ENCODE measurements at regions not wholly inside any gene's neighbourhood (a gene's known extent, or its start where the extent isn't known, plus 50 kb on each side); places are given as distances from the start of the nearest gene placed in this dataset.
"Not testable (repeated sequence)": the region's sequence is repeated elsewhere in the genome, so short reads cannot be mapped to it uniquely, and the experiment has no call there.

DNA sequence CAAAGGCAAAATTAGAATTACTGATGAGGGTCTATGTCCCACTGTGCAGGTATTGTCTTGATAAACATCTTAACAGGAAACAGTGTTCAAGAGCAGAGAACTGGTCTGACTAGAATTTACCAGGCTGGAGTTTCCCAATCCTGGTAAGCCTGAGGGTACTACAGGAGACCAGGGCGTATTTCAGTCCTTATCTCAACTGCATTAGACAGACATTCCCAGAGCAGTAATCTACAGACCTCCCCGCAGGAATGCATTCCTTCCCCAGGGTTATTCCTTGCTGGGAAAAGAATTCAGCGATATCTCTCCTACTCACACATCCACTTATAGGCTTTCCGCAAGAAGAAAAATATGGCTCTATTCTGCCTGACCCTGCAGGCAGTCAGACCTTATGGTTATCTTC lies 276.0 kb upstream of the SUCLG2 start:
- DNase-seq: not testable (repeated sequence)

DNA sequence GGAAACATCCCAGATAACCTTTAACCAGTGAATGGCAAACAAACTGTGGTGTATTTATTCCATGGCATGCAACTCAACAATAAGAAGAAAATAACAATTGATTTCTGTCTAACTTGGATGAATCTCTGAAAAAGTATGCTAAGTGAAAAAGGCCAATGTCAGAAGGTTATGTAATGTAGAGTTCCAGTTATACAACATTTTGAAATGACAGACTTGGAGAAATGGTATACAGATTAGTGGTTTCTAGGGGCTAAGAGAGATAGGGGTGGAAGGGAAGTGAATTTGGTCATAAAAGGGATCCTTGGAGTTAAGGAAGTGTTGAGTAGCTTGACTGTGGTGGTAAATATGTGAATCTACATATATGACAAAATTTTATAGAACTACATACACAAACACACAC lies 269.4 kb upstream of the SUCLG2 start:
- no peak for DNase-seq

DNA sequence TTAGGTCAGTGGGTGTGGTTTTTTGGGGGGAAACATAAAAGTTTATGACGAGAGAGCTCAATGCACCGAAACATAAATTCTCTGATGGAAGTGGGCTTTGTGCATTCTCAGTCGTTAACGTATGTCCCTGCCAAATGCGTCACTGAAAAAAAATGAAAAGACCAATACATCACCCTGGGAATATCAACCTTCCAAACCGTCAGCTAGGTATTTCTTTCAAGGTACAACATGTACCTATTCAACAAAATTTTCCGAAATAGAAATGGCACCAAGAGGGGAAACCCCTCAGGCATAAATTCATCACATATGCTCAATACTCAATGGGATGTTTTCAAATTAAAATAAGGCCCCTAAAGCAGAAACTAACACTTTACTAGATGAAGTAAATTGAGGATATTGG lies 266.6 kb upstream of the SUCLG2 start:
- DNase-seq: no peak

DNA sequence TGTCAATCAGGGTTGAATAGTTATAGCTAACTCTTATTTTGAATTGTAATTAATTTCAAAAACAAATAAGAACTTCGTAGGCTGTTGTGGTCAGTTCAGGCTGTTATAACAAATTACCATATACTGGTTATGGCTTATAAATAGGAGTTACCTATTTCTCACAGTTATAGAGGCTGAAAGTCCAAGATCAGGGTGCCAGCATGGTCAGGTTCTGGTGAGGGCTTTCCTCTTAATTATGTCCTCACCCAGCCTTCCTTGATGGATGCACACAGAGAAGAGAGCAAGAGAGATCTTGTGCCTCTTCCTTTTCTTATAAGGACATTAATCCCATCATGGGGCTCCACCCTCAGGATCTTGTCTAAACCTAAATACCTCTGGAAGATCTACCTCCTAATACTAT lies 265.9 kb upstream of the SUCLG2 start:
- no peak for DNase-seq

DNA sequence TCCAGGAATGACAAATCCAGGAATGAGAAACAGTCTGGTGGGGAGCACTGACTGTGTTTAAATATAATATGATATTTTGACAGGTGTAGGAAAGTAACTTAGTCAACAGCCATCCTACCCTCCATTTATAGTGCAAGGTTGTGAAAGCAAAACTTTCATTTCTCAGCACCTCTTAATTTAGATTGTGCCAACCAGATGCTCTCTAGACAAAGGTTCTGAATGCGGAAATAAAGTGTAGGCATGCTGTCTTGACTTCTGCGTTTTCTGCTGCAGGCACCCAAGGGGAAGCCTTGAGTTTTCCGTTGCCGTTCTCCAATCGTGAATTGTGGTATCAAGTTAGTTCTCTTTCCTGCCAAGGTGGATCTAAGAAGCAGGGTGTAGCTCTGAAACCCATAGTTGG lies 261.9 kb upstream of the SUCLG2 start:
- no peak for DNase-seq

DNA sequence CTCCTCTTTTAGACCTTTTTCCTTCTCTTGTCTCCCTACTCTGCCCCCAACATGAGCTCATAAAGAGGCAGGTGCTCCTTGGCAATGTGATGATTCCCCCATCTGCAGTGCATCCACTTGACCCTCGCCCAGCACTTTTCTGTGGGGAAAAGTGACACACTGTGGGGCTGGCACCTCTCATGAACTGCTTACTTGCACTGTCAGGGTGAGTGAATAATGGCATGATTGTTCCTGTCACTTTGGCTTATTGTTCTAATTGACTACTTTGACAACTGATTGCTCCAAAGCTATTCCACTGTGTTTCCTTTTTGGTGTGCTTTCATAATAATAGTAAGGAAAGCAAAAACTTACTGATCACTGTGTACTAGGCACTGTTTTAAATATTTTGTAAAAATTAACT lies 253.3 kb upstream of the SUCLG2 start:
- no peak for DNase-seq

DNA sequence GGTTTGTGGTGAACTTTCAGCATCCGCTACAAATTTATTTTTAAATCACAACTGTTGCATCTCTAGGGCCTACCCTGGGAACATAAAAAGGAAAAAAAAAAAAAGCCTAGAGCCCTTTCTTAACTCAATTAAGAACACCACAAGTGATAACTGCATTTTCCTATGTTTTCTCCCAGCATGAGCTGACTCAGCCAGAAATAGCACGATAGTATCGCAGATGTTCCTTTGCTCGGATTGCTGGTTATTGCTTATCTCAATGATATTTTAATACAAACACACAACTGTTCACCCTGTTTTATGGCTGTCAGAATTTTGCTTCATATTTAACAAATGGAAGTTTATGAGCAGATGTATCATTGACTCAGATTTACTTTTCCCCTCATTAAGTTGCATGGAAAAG lies 251.8 kb upstream of the SUCLG2 start:
- DNase-seq: no peak

DNA sequence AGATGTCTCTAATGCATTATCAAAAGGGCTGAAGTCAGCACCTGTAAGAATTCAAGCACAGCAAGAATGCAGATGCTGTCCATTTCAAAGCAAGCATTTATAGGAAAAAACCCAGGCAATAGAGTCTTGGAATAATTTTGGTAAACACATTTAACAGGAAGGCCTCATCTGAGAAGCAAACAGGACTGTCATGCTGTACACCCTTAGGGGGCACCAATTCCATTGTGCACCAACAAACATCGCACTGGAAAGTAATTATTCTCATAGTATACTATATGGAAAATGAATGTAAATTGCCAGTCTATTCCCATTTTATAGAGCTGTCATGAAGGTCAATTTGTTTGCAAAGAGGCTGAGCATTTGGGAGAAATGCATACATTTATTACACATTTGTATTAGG lies 247.3 kb upstream of the SUCLG2 start:
- no peak for DNase-seq

DNA sequence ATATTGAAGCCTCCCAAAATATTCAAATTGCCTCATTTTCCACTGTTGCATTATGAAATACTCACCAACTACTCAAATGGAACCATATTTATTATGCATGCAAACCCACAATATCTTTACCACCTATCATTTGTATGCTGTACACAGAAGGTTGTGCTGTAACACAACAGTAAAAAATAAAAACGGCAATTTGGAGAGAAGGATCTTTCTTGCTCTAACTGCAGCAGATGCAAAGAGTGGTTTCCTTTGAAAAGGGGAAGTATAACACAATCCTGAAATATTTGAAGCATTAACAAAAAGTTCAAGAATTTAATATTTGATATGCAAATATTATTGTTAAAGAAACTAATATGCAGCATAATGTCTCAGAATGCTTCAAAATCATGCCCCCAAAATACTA lies 244.5 kb upstream of the SUCLG2 start:
- DNase-seq: no peak

DNA sequence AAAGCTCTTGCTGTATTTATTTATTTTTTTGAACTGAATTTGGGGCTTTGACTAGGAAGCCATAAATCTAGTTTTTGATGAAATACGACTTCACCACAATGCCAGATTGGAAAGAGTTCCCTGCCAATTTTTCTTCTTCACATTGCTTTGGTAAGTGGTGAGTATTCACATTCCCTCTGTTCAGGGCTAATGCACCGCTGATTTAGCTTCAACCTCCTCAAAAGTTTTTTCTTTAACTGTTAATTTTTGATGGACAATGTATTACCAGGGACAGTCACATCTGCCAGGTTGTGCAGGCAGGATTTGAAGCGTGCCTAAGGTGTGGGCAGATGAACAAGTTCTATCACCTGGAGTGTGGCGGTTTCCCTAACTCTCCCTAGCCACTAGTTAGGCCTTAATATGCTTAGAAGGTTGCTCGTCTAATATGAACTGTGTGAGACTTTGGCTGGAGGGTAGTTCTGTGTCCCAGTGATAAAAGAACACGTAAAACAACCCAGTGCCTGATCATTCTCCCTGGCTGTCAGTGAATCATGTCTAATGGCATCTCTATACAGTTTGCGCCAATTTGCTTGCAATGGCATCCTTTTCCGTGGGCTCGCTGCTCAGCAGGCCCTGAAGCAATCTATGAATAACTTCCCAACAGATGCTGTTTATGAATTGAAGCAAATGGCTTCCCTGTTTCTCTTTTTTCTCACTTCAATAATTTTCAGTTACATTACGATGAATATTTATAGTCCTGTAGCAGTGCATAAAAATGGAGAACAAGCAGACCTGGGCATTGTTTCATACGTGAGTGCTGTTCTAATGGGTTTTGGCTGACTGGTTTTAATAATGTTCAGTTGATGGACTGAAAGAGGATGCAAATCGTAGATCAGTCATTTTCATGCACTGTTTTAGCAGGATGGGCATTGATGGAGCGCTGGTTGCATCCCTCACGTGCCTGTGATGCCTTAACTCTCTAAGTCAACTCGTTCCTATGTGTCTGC lies 243.2 kb upstream of the SUCLG2 start:
- DNase-seq: no peak

DNA sequence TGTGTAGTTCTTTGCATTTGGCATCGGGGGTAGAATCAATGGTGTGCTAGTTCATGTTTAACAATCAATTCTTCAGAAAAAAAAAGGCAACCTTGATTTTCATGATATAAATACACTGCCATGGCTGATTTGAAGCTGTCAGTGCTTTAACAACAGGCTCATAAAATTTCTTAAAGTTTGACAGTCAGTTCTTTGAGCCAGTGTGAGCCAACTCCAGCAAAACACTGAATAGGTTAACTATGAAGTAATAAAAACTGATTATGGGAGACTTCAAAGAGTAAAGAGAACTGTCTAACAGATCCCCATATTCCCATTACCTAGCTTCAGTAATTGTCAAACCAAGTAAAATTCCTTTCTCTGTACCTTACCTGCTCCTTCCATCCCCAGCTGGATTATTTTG lies 241.7 kb upstream of the SUCLG2 start:
- DNase-seq: no peak

DNA sequence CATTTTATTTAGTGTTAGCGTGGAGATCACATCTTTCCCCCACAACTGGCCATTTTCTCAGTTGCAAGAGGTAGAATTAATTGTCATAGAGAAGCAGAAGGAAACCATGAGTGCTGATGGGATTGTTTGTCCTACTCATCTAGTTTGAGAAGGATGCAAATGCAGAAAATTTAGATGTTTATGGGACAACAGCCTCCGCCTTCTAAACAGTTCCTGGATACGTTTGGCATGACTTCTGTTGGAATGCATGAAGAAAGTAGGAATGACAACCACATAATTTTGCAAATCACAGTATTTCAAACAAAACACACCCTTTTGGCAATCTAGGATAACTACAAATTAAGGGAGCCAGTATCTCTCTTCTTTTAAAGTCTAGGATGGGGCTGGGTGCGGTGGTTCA lies 240.1 kb upstream of the SUCLG2 start:
- no peak for DNase-seq

DNA sequence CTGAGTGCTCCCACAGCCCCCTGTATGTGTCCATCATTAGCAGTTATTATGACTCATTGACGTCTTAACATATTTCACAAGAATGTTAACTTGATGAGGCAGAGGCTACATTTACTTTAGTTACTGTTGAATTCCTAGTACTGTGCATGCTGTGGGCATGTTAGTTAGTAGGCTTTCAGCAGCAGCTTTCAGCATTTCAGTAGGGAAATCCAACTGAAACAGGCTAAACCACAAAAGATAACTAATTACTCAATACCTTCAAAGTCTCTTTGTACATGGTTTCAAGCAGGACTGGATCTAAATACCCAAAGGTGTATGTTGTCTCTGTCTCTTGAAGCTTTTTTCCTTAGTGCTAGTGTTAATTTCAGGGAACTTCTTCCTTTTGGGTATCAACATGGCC lies 229.9 kb upstream of the SUCLG2 start:
- DNase-seq: no peak

DNA sequence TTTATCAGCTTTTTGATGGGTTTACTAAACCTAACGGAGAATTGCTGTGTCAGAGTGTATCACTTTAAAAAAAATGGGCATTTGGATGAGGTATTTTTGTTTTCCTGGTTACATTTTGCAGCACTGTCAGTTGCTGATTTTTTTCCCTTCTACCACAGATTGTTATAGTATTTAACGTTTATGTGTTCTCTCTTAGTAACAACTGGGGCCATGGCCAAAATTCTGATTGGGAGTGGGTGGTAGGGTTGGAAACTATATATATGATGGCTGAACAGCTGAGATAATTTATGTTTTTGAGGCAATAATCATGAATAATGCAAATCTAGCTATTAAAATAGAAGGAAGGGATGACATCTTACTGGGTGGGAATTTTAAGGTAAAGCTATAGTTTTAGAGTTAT lies 229.4 kb upstream of the SUCLG2 start:
- DNase-seq: no peak

DNA sequence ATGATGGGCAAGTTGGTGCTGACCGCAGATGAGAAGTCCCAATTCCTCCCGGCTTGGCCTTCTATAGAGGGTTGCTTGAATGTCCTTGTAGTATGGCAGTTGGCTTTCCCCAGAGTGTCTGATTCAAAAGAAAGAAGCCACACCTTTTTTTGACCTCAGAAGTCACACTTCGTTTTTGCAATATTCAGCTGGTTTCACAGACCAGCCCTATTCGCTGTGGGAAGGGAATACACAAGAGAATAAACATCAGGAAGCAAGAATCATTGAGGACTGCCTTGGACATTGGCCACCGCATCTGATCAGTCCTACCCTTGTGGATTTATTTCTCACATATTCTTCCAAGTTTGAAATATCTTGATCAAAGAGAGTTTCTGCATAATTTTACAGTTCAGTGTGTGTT lies 228.6 kb upstream of the SUCLG2 start:
- DNase-seq: no peak

DNA sequence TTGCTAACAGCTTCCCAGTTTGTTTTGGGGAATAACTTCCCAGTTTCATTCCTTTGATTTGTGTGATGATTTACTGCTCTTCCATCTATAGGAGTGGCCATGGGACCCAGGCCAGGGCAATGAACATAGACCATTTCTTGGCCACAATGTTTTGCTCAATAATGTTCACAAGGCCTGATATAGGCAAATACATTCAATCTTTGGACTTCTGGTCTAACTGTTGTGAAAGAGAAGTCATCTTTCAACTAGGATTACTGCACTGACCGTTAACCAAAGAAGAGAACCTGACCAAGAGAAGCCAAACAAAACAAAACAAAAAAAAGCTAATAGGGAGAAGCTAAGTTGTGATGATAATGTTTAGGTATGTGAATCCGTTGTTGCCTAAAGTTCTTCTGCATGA lies 221.8 kb upstream of the SUCLG2 start:
- no peak for DNase-seq

DNA sequence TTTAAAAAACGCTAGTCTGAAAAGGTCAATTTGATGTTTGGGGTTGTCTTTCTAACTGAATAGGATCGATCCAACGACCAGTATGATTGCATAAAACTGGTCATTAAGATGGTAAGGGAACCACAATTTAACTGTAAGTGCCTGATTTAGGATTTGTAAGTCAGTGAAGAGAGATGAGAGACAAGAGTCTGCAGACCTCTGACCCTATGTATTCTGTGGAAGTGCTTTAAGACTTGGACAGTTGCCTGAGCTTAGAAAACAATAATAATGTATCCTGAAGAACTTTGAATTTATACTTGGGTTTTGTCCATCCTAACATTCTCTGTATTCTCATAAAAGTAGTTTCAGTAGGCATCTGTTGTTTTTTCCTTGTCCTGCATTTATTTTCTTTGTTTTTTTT lies 221.4 kb upstream of the SUCLG2 start:
- no peak for DNase-seq

DNA sequence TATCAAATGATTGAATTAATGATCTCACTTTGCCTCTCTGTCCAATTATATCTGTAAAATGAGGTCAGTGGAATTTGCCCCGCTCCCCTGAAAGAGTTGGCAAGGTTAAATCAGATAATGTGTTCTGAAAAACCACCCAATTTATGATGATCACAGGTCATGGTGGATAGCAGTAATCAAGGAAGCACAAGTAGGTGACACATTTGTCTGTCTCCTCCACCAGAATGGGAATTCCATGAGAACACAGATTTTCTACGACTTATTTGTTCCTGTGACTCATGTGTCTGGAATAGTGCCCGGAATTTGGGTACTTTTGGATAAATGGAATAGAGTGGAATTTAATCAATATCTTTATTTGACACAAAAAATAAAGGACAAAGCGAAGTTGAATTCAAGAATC lies 220.9 kb upstream of the SUCLG2 start:
- DNase-seq: peak; percentile 33

DNA sequence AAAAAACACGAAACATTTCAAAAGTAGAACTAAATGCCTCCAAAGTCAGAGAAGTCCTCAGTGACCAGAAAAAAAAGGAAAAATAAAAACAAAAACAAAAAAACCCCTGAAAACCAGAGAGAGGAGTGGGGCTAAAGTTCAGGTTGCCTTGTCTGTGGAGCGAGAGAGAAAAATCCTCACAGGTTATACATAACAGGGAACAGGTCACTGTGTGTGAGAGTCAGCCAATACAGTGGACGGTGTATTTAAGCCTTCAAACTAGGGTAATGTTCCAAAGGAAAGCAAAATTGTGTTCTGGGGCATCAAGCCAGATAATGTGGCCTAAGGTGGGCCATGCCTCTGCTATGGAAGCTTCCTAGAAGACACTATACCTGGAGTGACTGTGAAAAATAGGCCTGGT lies 216.1 kb upstream of the SUCLG2 start:
- DNase-seq: no peak

DNA sequence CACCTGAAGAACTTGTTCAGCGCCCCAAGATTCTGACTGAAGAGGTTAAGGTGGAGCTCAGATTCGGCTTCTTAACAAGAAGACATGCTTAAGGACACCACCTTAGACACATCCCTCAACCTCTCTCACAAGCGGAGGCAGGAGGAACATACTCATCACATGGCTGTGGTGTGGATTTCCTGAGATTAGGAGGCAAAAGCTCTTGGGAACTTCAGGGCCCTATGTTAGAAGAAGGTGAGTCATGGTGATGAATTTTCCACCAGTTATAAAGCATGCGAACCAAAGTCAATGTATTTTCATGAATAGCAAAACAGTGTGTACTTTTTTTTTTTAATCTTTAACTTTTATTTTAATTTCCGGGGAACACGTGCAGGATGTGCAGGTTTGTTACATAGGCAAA lies 212.2 kb upstream of the SUCLG2 start:
- peak; percentile 27 for DNase-seq

DNA sequence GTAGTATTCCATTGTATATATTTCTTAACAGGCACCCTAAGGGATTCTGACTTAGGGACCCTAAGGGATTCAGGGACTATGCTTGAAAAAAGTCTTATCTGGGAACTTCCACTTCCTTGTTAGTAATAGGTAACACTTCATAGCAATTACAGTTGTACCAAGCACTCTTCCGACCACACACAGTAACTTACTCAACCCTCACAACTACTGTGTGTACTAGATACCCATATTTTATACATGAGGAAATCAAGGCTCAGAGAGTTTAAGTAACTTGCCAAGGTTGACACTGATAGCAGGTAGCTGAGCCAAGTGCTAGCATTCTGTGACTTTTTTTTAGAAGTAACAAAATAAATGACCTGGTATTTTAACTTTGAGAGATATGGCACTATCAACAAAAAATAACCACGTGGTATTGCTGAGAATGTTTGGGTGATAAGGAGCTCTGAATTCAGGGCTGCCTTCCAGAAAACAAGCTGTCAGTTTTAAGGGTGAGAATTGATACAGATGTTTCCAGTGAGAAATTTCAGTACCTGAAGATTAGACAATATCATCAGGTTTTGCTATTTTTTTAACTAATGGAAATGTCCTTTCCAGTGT lies 210.3 kb upstream of the SUCLG2 start:
- DNase-seq: no peak

DNA sequence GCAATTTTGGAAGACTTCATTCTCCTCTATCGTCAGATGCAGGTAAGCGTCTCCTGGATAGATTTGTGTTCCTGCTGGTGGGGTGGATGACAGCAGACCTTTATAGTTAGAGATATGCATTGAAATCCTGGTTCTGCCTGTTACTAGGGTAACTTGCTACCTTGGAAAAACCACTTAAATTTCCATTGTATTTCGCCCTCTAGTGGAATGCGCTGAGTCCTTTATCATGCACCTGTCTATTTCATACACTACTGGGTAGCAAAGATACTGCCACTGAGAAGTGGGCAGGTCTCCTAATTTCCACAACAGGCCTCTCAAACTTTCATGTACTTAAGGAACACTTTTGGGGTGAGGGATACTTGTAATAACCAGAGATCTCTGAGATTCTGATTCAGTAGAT lies 209.5 kb upstream of the SUCLG2 start:
- no peak for DNase-seq

DNA sequence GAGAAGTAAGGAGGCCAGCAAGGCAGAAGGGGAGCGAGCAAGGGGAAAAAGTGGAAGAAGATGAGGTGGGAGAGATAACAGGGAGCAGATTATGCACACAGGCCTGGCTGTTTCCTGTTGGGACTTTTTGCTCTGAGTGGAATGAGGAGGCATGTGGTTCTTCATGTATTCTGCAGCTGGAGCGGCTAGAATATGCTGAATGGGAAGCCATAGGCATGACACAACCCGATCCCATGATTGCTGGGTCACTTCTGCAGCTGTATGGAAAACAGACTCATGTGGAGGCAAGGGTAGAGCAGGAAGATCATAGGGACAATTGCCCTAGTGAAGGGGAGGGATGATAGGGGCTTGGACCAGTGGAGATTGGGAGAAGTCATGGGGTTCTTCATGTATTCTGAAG lies 206.0 kb upstream of the SUCLG2 start:
- DNase-seq: no peak

DNA sequence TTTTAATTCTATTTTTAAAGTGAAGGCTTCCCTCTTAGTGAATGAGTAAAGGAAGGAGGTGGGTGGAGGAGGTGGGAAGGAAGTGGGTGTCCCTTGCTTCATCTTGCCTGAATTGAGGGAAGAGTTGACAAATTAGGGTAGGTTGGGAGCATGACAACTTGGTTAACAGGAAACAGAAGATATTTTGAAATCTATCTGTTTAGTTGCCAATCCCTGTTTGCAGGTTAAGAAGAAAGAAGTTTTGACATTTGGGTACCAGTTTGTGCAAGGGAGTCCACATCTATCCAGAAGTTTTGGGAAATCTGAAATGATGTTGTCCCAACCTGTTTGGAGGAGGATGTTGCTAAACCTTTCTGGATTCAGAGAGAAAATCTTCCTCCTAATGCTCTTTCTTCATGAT lies 204.1 kb upstream of the SUCLG2 start:
- no peak for DNase-seq

DNA sequence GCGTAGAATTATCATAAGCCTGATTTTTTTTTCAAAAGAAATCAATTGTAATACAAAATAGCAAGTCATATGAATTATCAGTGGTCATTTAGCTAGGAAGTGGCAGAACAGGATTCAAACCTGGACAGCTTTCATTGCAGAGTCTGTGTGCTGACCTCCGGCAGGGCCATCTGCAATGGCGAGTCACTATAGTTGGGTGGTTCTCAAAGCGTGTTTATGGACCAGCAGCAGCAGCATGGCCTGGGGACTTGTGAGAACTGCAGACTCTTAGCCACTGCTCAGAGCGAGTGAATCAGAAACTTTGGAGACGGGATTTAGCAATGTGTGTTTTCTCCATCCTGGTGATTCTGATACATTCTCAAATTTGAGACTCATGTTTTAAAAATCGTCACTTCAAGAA lies 202.3 kb upstream of the SUCLG2 start:
- no peak for DNase-seq
